ENCODE measurements at regions not wholly inside any gene's neighbourhood (a gene's known extent, or its start where the extent isn't known, plus 50 kb on each side); places are given as distances from the start of the nearest gene placed in this dataset.

DNA sequence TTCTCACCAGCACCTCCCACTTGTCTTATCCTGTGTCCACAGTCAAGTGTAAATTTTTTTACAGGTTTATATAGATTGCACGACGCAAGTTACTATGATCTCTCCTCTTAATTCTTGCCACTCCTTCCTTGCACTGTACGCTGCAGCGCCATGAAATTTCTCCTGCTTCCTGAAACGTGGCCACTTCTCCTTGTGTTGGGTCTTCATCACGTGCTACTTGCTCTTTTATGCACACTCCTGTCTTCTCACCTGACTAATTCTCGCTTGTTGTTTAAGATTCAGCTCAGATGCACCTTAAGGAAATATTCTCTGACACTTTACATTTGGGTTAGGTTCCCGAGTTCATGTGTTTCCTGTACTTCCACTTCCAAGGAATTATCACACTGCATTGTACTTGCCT lies 76.5 kb upstream of the ODAD2 start:
- DNase-seq (ENCODE audit: low read depth in 2 of 2): no peak

DNA sequence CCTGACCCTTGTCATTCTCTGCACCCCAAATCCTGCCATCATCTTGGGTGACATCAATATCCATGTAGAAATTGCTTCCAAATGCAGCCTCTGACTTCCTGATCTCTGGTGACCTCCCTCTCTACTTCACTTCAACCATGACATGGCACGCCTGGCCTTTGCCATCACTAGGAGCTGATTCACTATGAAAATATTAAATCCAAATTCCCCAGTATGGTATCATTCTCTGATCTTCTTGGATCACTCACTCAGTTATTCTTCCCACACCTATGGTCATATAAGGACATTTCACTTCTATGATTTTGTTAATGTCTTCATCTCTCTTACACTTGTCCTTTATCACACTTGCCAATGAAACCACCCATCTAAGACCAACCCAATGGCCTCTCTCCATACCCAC lies 73.7 kb upstream of the ODAD2 start:
- DNase-seq (ENCODE audit: low read depth in 2 of 2): no peak

DNA sequence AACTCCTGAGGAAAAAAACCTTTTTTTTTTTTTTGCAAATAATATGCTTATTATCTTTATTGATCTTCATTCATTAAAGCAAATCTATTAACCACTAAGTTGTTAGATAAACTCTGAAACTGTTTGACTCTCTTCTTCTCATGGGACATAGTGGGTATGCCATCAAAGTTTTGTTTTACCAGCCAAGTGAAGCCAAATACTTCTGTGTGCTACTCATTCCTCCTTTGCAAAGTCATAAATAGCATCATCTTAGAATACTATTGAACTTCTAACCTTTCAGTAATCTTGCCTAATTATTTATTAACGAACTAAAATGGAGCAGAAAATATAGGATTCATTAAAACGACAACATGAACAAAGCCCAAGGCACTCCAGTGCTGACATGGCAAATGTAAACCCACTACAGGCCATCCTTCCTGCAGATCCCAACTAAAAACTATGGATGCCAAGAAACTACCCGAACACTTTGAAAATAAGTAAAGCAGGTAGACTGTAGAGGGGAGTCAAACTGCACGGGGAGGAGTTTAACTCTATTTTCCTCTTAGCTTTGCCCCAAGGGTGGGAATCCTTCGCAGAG lies 61.2 kb upstream of the ODAD2 start:
- no peak for DNase-seq (ENCODE audit: low read depth in 2 of 2)

DNA sequence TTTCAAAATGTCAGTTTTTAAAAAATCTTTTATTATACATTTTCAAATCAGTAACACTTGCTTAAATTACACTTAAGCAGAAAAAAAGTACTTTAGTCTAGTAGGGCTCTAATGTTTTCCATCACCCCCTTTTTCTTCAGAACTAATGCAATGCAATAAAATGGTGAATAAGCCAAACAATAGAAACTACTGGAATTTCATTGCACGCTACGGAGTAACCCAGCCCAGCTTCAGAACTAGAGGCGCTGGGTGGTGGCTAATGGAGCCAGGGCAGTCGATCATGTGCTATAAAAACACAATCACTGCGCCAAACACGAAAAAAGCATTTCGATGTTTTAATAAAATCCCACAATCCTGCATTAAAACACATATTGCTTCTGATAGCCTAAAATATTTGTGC lies 59.9 kb upstream of the ODAD2 start:
- DNase-seq (ENCODE audit: low read depth in 2 of 2): no peak

DNA sequence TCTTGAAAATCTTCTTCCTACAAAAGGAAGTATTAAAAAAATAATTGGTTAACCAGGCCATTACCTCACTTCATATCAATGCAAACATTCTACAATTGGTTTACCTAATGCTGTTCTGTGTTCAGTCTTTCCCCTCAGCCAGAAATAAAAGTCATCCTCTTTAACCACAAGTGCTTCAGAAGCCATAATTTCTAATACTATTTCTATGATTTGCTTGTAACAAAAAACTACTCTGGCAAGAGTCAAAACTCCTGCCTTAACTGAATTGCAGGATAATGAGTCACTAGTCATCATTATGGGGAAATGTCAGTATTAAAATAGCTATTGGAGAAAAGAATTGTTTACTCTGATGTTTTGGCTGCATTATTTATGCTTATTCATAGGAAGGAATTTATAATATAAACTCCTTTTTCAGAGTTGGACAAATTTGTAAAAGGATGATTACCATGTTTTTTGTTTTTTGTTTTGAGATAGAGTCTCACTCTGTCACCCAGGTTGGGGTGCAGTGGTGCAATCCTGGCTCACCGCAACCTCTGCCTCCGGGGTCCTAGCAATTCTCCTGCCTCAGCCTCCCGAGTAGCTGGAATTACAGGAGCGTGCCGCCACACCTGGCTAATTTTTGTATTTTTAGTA lies 55.5 kb upstream of the ODAD2 start:
- no peak for DNase-seq (ENCODE audit: low read depth in 2 of 2)

DNA sequence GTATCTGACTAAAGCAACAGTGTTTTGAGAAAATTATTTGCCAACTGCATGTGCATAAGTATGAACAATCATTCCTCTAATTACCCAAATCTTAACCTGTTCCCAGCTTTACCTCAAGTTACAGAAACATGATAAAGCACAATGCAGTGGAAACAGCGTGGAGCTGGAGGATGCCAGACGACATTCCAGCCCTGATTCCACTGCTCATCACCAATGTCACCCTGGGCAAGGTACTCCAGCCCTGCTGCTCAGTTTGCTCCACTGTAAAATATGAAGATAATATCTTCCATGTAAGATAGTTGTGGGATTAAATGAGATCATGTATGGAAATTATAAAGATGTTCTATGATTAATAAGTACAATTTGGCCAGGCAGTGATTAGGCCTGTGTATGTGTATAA lies 50.4 kb upstream of the ODAD2 start:
- no peak for DNase-seq (ENCODE audit: low read depth in 2 of 2)
